GM18907 (cell line): ENCODE measurements at regions not wholly inside any gene's neighbourhood (a gene's known extent, or its start where the extent isn't known, plus 50 kb on each side); places are given as distances from the start of the nearest gene placed in this dataset.
A peak's percentile ranks its signal among the peaks of the same experiment; 100 is the strongest.
"Not testable (repeated sequence)": the region's sequence is repeated elsewhere in the genome, so short reads cannot be mapped to it uniquely, and the experiment has no call there.

Experiments
- ATAC-seq: cut with Tn5 transposase; IDR thresholded peaks from one replicate; pipeline ENCODE4 v1.9.1; 2021; ENCODE audit warnings: mild to moderate bottlenecking, moderate library complexity; ENCODE audit not compliant: unreplicated experiment

DNA sequence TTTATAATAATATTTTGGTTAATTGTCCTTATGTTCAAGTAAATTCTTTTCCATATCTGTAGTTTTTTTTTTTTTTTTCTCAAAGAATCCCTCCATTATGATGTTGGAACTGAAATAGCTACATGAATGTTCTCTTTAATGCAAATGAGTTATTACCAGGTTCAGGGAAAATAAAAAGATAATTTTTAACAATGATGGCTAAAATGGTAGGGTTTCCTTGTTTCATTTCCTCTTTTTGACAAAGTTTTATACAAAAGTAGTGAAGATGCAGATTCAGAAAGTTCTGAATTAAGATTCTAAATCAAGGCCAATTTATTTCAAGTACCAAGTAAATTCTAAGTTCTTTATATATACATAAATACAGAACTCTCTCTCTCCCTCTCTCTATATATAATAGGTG, 779.0 kb upstream of the INTU start:
- ATAC-seq, result peak; percentile 68

DNA sequence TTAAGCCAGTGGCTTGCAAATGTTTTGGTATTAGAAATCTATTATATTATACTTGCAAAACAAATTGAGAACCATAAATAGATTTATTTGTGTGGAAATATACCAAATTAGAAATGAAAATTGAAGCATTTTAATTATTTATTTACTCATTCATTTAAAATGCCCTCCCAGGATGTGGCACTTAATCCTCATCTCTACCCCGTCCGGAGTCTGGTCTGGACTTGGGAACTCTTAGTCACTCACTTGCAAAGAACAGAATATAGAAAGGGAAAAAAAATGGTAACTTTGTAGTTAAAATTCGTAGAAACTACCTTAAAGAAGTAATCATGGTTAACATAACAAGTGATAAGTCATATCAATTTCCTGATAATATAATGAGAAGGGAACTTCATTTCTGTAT, 775.9 kb upstream of the INTU start:
- no peak for ATAC-seq

DNA sequence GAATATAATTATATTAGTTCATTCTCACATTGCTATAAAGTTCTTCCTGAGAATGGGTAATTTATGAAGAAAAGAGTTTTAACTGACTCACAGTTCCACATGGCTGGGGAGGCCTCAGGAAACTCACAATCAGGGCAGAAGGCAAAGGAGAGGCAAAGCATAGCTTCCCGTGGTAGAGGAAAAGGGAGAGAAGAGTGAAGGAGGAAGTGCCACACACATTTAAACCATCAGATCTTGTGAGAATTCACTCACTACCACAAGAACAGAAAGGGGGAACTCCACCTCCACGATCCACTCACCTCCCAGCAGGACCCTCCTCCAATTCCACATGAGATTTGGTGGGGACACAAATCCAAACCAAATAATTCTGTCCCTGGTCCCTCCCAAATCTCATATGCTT, 773.4 kb upstream of the INTU start:
- no peak for ATAC-seq

DNA sequence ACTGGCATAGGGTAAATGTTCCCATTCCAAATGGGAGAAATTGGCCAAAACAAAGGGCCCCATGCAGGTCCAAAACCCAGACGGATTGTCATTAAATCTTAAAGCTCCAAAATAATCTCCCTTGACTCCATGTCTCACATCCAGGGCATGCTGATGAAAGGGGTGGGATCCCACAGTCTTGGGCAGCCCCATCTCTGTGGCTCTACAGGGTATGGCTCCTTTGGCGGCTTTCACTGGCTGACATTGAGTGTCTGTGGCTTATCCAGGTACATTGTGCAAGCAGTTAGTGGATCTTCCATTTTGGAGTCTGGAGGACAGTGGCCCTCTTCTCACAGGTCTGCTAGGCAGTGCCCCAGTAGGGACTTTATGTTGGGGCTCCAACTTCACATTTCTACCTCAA, 772.9 kb upstream of the INTU start:
- ATAC-seq, result no peak

DNA sequence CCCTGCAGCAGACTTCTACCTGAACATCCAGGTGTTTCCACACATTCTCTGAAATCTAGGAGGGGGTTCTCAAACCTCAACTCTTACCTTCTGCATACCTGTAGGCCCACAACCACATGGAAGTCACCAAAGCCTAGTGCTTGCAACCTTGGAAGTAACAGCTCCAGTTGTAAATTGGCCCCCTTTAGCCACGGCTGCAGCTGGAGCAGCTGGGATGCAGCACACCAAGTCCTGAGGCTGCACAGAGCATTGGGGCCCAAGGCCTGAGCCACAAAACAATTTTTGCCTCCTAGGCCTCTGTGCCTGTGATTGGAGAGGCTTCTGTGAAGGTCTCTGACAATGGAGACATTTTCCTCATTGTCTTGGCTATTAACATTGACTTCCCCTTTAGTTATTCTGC, 772.4 kb upstream of the INTU start:
- no peak for ATAC-seq

DNA sequence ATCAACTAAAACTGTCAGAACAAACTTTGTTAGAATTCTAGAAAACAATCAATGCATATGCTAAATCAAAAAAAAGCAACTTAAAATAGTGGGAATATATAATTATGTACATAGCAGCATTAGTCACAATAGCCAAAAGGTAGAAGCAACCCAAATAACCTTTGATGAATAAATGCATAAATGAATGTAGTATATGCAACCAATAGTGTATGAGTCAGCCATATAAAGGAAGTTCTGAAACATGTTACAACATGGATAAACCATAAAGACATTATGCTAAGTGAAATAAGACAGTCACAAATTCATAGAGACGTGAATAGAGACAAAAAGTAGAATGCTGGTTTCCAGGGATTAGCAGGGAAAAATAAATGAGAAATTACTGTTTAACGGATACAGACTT, 762.8 kb upstream of the INTU start:
- no peak for ATAC-seq

DNA sequence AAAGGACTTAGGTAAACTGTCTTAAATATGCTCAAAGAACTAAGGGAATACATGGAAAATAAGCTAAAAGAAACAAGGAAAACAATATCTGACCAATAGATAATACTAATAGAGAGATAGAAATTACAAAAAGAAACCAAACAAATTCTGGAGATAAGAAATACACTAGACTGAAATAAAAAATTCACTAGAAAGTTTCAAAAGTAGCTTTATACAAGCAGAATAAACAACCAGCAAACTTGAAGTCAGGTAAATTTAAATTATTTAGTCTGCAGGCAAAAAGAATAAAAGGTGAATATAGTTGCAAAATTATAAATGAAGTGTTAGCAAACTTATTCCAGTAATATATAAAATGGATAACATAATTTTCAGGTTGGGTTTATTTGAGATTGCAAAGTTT, 760.9 kb upstream of the INTU start:
- ATAC-seq, result no peak

DNA sequence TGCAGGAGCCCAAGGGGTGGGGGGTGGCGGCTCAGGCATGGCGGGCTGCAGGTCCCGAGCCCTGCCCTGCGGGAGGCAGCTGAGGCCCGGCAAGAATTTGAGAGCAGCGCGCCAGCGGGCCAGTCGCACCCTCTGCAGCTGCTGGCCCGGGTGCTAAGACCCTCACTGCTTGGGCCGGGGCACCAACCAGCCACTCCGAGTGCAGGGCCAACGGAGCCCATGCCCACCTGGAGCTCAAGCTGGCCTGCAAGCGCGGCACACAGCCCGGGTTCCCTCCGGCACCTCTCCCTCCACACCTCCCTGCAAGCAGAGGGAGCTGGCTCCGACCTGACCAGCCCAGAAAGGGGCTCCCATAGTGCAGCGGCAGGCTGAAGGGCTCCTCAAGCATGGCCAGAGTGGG, 758.2 kb upstream of the INTU start:
- no peak for ATAC-seq

DNA sequence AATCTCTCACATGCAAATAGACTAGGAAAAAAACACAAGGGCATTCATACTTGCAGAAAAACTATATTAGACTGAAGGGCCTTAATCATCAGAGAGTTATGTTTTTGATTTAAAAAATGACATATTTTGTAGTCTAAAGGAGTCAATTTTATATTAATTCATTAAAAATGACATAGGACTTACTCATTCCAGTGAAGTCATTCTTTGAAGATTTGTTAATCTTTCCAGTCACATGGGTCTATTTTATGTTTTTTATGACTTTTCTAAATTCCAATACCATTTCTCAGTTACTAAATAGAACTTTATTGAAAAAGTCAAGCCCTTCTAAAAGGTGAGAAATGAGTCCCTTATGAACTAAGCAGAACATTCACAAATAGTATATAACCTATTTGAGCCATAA, 743.8 kb upstream of the INTU start:
- no peak for ATAC-seq

DNA sequence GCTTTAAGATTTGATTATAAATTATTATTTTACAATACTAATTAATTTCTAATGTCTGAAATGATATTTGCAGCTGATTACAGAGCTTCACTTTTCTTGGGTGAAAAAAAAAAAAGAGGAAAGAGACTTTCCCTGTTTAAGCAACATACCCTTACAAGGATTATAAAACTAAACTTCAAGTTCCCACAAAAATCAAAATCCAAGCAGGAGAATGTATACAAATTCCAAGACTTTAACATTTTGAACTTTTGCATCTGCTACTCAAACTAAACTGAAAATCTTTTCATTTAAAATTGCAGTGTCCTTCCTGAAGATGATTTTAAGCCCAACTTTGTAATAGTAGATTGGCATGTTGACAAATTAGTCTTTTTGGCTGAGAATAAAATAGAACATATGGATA, 742.4 kb upstream of the INTU start:
- no peak for ATAC-seq

DNA sequence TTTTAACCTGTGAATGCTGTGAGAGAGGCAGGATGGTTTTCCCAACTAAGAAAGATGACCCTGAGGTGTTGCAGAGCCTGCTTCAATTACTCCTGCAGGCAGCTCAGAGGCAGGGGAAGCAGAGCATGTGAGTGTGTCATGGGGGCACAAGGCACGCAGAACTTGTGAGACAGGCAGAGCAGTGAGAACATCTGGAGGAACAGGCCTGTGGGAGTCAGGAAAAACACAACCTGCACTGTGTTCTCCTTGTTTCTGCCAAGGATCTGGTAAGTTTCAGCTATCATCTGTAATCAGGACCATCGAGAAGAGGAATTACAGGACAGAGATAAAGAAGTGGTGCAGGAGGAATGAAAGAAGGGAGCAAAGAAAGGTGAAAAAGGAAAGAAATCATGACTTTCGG, 741.8 kb upstream of the INTU start:
- ATAC-seq, result no peak

DNA sequence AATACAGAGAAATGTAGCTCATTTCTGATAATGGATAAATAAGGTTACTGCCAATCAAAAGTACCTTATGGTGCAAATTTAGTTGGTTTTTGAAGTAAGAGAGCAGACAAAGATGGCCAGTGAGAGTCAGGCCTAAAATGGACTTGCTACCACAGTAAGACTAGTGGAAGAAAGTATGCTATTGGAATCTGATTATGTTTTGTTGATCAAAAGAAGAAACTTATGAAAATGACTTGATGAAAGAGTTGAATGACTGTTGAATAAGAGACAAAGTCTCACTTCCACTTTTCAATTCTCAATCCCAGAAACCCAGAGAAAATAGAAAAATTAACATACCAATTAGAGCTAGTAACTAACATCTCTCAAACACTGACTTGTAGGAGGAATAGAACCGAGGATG, 737.8 kb upstream of the INTU start:
- no peak for ATAC-seq

DNA sequence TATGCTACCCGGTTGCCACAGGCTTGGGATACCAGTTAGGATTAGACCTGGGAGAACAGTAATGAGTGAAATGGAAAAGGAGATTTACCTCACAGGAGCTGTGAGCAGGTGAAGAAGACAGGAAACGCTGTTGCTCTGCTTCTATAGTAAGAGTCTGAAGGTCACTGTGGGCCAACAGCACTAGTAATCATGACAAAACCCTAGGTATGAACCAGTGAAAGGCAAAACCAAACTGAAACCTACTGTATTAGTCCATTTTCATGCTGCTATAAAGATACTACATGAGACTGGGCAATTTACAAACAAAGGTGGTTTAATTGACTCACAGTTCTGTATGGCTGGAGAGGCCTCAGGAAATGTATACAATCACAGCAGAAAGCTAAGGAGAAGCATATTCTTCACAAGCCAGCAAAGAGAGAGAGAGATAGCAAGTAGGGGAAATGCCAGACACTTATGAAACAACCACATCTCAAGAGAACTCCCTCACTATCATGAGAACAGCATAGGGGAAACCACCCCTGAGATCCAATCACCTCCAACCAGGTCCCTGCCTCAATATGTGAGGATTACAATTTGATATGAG, 736.7 kb upstream of the INTU start:
- ATAC-seq, result no peak

DNA sequence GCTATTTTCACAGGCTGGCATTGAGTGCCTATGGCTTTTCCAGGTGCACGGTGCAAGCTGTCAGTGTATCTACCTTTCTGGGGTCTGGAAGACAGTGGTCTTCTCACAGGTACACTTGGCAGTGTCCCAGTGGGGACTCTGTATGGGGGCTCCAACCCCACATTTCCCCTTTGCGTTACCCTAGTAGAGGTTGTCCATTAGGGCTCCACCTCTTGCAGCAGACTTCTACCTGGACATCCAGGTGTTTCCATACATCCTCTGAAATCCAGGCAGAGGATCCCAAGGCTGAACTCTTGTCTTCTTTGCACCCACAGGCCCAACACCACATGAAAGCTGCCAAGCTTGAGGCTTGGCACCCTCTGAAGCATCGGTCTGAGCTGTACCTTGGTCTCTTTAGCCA, 735.7 kb upstream of the INTU start:
- no peak for ATAC-seq

DNA sequence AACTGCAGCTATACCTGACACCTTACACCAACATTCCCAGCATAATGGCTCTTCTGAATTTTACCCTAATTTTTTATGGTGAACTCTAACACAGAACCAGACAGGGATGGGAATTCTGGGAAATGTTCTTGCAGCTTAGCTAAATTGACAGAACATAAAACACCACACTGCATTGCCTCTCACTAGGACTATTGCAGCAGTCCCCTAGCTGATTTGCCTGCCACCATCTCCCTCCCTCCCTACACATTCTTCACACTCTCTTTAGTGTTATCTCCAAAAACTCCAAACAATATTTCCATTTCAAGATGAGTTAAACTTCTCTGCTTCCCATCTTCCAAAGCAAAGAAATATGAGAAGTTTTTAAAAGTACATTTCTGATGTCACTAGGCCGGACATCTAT, 733.9 kb upstream of the INTU start:
- no peak for ATAC-seq

DNA sequence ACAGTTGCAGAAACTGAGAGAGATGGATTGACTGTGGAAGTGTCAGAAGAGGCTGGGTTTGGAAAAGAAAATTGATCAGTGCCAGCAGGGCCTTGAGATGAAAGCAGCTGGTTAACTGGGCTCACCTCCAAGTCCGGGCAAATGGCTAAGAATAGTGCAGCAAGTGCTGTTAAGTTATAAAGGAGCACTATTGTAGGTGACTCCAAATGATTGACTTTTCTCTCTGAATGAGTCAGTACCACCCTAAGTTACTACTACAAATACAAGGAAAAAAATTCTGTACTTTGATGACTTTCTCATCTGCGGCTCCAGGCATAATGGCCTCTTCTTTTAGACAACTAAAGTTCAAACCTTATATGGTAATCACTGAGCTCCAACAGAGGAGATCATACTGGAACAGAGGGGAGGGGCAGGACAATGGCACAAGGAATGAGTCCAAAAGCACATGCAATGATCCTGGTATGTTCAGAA, 733.4 kb upstream of the INTU start:
- no peak for ATAC-seq

DNA sequence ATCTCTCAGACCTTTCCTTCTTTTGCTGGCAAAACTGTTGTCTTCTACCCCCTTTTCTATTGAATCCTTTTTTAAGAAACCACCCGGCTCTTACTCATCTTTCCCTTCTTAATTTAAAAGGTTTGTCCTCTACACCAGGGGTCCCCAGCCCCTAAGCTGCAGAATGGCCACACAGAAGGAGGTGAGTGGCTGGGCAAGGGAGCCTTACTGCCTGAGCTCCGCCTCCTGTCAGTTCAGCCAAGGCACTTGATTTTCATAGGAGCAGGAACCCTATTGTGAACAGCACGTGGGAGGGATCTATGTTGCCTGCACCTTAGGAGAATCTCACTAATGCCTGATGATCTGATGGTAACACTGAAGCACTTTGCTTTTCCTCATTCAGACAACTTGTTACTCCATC, 726.3 kb upstream of the INTU start:
- ATAC-seq, result no peak

DNA sequence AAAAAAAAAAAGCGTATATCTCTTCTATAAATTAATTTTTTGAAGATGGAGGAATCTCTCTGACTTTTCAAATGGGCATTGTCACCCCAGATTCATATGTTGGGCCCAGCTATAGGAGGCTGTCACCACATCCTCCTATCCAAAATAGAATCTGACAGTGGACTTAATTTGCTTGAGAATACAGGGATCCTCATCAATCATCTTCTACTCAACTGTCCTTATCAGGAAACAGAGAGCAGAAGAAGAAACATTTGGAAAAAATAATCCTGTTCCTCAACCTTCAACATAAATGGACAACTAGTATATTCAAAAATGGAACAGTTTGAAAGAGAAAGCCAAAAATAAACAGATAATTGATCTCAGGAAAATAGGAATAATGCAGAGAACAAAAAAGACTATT, 725.4 kb upstream of the INTU start:
- no peak for ATAC-seq

DNA sequence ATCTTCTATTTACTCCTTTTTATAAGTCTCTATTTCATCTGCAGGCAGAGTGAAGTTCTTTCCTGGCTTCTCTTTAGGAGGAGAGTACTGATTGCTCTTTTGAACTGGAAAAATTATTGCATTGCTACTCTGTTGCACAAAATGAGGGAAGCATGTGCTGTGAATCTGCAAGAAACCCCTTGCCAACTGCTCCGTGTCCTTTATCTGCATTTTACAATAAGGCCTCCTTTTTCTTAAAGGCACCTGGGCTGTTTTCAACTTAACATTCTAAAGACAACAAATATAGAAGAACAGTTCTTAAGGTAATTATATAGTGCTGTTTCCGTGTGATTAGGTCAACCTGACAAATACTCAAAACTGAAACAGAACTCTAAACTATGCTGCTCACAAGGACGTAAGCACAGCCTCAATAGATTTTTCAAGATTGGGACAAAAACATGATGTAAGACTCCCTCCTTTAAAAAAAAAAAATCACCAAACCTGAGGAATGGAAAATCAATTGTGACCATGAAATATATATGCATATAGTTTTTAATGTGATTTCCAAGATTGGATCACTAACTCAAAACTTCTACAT, 716.6 kb upstream of the INTU start:
- no peak for ATAC-seq

DNA sequence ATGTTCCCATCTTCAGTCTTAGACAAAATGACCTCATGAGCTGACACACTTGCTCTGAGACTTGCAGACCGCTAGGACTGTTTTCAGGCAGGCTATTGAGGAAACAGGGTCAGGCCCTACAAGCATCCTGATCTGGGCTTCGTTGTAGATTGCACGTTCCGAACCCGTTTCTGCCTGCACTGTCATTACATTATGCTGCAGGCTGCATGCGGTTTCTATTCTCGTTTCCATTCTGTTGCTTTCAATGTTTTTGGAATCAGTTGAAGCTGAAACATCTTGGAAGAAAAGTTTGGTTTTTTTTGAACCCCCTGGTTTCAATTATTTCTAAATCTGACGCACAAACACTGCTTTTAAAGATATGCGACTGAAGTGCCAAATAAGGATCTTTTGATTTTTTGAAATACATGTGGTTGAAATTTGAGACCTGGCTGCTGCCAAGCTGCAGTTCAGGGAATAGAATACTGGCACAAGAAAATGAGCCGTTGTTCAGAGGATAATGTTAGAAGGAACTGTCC, 716.1 kb upstream of the INTU start:
- no peak for ATAC-seq

DNA sequence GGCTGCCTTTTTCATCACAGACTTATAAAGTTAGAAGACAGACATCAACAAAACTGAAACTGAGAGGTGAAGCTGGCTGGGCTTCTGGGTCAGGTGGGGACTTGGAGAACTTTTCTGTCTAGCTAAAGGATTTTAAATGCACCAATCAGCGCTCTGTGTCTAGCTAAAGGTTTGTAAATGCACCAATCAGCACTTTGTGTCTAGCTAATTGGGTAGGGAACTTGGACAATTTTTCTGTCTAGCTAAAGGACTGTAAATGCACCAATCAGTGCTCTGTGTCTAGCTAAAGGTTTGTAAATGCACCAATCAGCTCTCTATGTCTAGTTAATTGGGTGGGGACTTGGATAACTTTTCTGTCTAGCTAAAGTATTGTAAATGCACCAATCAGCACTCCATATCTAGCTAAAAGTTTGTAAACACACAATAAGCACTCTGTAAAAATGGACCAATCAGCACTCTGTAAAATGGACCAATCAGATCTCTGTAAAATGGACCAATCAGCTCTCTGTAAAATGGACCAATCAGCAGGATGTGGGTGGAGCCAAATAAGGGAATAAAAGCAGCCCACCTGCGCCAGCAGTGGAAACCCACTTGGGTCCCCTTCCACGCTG, 710.3 kb upstream of the INTU start:
- not testable (repeated sequence) for ATAC-seq

DNA sequence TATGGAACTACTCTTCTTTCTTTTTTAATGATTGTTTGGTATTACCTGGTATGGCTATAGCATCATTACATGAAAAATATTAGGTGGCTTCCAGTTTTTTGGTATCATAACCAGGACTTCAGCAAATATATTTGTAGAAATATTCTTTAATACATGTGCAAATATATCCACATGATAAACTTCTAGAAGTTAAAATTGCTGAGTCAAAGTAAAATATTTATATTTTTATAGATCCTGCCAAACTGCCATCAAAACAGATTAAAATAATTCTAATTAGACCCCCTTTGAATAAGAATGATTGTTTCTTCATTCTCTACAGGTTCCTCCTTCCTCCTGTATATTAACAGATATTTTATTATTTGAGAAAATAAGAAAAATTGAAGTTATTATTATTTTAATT, 708.5 kb upstream of the INTU start:
- ATAC-seq, result no peak

DNA sequence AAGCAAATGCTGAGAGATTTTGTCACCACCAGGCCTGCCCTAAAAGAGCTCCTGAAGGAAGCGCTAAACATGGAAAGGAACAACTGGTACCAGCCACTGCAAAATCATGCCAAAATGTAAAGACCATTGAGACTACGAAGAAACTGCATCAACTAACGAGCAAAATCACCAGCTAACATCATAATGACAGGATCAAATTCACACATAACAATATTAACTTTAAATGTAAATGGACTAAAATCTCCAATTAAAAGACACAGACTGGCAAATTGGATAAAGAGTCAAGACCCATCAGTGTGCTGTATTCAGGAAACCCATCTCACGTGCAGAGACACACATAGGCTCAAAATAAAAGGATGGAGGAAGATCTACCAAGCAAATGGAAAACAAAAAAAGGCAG, 702.7 kb upstream of the INTU start:
- ATAC-seq, result not testable (repeated sequence)
